ENCODE measurements at regions not wholly inside any gene's neighbourhood (a gene's known extent, or its start where the extent isn't known, plus 50 kb on each side); places are given as distances from the start of the nearest gene placed in this dataset.

DNA sequence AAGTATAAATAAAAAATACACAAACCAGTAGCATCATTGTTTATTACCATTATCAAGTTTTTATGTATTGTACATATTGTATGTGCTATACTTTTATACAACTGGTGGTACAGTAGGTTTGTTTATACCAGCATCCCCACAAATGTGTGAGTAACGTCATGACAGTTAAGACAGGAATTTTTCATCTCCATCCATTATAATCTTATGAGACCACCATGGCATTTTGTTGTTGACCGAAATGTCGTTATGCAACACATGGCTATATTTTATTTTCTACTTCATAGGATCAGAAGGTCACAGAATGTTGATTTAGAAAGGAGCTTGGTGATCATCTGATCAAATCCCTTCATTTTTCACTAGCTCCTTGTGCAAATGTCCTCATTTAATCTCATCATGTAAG lies 170.9 kb upstream of the NCAM1 start:
- TF ChIP-seq CEBPB (IDR thresholded peaks at IDR 0.05; ENCODE audit: low read depth, low read length) = no peak
- TF ChIP-seq, protein P1, sequence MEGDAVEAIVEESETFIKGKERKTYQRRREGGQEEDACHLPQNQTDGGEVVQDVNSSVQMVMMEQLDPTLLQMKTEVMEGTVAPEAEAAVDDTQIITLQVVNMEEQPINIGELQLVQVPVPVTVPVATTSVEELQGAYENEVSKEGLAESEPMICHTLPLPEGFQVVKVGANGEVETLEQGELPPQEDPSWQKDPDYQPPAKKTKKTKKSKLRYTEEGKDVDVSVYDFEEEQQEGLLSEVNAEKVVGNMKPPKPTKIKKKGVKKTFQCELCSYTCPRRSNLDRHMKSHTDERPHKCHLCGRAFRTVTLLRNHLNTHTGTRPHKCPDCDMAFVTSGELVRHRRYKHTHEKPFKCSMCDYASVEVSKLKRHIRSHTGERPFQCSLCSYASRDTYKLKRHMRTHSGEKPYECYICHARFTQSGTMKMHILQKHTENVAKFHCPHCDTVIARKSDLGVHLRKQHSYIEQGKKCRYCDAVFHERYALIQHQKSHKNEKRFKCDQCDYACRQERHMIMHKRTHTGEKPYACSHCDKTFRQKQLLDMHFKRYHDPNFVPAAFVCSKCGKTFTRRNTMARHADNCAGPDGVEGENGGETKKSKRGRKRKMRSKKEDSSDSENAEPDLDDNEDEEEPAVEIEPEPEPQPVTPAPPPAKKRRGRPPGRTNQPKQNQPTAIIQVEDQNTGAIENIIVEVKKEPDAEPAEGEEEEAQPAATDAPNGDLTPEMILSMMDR (conservative IDR thresholded peaks at IDR 0.05; ENCODE audit: low read depth, low read length) = no peak
